GM12874 (cell line): ENCODE measurements at regions not wholly inside any gene's neighbourhood (a gene's known extent, or its start where the extent isn't known, plus 50 kb on each side); places are given as distances from the start of the nearest gene placed in this dataset.

Experiments used
- CTCF ChIP-seq: IDR thresholded peaks from 2 replicates; pipeline ENCODE4 v1.5.1; 2011; ENCODE audit warnings: low read depth, mild to moderate bottlenecking, control low read depth, low read length, moderate library complexity; ENCODE audit not compliant: insufficient read depth

GRCh38 chr7:125025620-125026019, 96.0 kb upstream of the POT1 start:
- no peak for TF ChIP-seq CTCF

- no peak for TF ChIP-seq CTCF
Measured at GRCh38 chr7:125020801-125021200, 91.2 kb upstream of the POT1 start.

GRCh38 chr7:125010540-125010939, 80.9 kb upstream of the POT1 start:
- TF ChIP-seq CTCF: no peak

- TF ChIP-seq CTCF: no peak
Measured at GRCh38 chr7:124996778-124997177, 67.2 kb upstream of the POT1 start.

GRCh38 chr7:124992851-124993562, 63.4 kb upstream of the POT1 start:
- TF ChIP-seq CTCF: no peak

GRCh38 chr7:124989911-124990310, 60.3 kb upstream of the POT1 start:
- no peak for TF ChIP-seq CTCF
